HK-2 (cell line): ENCODE measurements at regions not wholly inside any gene's neighbourhood (a gene's known extent, or its start where the extent isn't known, plus 50 kb on each side); places are given as distances from the start of the nearest gene placed in this dataset.

ENCODE experiments used
- DNase-seq: peaks from one replicate; pipeline ENCODE4 v3.0.0-alpha.2; 2018; ENCODE audit not compliant: unreplicated experiment

DNA sequence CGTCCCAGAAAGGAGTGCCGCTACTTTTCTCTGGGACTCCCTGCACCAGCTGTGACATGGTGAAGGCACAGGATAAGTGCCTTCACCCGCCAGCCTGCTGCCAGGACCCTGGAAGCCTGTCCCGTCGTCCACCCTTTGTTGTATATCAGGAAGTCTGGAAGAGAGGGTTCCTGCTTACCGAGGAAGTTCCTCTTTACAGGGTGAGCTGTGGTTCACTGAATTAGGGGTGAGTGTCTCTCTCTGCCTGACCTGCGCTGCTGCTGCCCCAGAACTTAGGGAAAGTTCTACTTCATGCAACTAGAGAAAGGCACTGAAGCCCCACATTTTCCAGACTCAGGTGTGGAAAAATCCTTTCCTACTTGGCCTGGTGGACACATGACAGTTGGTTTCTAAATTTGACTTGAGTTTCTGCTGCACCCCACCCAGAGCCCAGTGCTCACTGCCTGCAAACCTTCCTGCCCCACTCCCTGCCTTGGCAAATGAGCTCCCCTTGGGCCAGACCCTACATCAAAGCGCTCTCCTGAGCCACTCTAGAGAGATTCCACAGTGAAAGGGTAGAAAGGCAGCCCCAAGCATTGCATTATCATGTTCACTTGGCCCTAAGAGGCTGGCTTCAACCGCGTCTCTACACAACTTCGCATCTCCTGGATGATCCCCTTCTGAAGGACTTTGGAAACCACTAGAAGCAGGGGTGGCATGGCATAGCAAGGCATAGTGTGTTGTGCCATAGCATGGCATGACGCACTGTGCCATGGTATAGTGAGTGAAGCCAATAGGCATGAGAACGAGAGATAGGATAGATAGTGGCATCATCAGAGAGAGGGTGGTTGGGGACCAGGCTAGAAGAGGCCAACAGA lies 215.8 kb upstream of the CDYL start:
- no peak for DNase-seq

- DNase-seq: no peak
These were observed 216.8 kb upstream of the CDYL start for GRCh38 chr6:4559281-4559875.

DNA sequence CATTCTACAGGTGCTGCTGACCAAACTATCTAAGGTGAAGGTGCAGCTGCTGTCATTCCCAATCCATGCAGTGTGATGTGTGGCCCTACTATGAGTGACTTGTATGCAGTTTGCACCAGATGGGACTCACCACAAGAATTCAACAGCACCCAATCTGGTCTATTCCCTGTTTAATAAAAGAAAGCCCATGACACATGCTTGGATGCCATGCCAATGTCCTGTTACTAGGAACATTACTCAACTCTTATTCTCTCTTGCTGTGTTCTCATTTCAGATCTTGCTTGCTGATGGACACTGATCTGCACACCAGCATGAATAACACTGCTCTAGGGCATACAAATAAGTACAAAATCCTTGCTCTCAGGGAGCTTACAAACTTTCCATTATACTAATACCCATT lies 221.6 kb upstream of the CDYL start:
- DNase-seq: no peak

- no peak for DNase-seq
These were observed 222.8 kb upstream of the CDYL start for GRCh38 chr6:4553387-4553786.

DNA sequence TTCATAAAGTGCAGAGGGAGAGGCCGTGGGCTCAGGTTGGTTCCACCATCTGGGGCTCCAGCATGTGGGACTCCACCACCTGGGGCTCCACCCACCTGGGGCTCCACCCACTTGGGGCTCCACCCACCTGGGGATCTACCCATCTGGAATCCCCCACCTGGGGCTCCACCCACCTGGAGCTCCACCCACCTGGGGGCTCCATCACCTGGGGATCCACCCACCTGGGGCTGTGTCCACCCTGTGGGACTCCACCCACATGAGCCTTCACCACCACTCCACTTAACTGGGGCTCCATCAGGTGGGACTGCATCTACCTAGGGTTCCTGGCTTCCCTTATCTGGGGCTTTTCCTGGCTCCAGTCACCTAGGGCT lies 226.0 kb upstream of the CDYL start:
- DNase-seq: no peak

GRCh38 chr6:4549556-4550226 lies 226.5 kb upstream of the CDYL start:
- DNase-seq: no peak

DNA sequence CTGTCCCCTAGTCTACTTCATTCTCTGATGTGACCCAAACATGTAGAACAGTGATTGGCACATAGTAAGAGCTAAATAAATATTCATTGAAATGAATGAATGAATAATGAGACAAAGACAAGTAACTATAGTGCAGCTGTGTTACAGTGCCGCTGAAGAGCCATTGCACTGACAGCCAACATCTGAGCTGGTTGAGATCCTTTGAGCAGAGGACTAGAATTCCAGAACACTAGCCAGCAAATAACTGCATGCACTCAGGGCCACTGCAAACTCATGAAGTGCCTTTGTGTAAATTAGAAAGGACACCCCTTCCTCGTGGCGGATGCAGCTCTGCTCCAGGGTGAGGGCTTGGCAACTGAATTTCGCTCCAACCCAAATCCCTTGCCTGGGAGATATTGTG lies 230.3 kb upstream of the CDYL start:
- no peak for DNase-seq

DNA sequence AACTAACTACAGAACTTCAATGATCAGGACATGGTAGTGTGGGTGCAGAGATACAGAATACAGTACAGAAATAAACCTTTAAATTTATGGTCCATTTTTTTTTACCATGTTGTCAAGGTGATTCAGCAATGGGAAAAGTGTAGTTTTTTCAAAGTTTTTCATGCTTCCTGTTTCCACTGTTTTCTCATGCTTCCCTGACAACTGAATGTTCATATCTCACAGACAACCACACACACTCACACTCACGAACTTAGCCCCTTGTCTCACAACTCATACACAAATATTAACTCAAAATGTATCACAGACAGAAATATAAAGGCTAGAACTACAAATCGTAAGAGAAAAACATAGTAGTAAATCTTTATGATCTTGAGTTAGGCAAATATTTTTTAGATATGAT lies 232.6 kb upstream of the CDYL start:
- no peak for DNase-seq

DNA sequence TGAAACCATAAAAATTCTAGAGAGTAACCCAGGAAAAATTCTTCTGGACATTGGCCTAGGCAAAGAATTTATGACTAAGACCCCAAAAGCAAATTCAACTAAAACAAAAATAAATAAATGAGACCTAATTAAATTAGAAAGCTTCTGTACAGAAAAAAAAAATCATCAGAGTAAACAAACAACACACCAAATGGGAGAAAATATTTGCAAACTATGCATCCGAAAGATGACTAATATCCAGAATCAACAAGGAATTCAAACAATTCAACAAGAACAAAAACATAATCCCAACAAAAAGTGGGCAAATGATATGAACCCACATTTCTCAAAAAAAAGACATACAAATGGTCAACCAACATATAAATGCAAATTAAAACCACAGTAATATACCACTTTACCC lies 242.6 kb upstream of the CDYL start:
- DNase-seq: no peak

DNA sequence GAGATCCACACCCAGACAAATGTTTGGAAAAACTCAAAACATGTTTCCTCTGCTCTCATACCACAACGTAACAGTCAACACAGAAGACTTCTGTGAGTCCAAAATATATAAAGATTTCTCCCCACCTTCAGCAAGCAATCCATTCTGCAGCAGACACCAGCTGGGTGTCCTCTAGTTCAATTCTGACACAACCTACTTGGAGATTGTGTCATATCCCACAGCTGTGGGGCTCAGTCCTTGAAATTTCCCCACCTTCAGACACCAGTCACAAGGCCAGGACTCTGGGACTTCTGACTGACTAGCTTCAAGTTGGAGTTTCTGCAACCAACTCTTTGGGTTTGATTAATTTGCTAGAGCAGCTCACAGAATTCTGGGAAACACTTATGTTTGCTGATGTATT lies 244.8 kb upstream of the CDYL start:
- DNase-seq: no peak

GRCh38 chr6:4522453-4522852 lies 253.8 kb upstream of the CDYL start:
- DNase-seq: no peak

GRCh38 chr6:4521070-4521469 lies 255.1 kb upstream of the CDYL start:
- DNase-seq: no peak

- no peak for DNase-seq
These were observed 257.7 kb upstream of the CDYL start for GRCh38 chr6:4518506-4518905.

- no peak for DNase-seq
These were observed 260.0 kb upstream of the CDYL start for GRCh38 chr6:4516206-4516605.

DNA sequence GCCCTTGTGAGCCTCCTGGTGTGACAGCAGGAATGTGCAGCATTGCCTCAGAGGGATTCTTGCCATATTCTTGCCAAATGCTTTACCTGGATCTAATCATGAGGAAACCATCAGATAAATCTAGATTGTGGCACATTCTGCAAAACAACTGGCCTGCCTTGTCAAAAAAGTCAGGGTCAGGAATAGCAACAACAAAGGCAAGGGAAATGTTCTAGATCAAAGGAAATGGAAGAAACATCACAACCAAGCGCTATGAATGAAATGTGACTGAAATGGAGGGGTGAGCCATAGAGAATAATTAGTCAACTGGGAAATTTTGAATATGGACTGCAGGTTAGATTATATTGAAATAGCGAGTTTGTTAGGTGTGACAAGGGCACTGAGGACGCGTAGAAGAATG lies 262.6 kb upstream of the CDYL start:
- no peak for DNase-seq

GRCh38 chr6:4512051-4512471 lies 264.1 kb upstream of the CDYL start:
- DNase-seq: no peak

DNA sequence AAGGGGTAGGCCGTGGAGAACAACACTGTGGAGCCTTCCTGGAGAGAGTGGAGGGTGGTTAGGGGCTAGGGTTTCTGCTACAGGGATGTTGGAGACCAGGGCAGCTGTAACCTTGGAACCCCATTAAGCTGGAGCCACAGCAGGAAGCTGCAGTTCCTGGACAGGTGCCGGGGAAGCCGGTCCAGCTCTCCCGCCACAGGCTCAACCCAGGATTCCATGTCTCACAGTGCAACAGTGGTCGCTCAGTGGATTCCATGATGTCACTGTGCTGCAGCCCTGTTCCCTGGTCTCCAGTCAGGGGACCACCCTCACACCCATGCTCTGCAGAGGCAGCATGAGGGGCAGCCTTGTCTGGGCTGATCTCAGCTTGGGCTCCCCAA lies 264.6 kb upstream of the CDYL start:
- no peak for DNase-seq

DNA sequence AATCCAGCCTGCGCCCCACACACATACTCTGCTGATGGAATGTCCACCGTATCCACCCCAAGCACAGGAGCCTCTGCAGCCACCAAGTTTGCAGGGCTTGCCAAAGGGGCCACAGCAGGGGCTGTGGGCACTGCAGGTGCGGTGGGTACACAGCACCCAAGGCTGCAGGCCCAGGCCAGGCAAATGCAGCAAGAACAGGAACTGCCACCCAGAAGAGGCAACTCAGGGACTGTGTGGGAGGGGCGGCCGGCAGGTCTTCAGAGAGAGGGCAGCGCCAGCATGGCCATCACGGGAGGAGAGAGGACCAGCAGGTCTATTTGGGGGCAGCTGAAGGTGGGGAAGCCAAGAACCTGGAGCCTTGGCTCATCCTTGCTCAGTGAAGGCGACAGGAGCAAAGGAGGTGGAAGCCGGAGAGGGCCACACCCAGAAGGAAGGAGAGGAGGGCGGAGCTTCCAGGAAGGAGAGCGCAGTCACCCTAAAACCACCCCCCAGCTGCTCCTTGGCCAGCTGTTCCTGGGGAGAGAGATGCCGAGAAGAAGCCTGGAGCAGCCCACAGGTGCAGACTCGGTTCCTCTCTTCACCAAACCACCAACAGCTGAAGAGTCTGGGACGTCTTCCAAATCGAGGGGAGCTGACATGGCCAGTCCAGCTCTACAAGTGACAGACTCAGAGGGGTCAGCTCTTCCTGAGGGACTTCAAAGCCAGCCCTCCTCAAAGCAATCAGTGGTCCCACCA lies 265.1 kb upstream of the CDYL start:
- DNase-seq: no peak

- no peak for DNase-seq
These were observed 265.9 kb upstream of the CDYL start for GRCh38 chr6:4510317-4510716.

- no peak for DNase-seq
These were observed 266.7 kb upstream of the CDYL start for GRCh38 chr6:4509506-4509905.

DNA sequence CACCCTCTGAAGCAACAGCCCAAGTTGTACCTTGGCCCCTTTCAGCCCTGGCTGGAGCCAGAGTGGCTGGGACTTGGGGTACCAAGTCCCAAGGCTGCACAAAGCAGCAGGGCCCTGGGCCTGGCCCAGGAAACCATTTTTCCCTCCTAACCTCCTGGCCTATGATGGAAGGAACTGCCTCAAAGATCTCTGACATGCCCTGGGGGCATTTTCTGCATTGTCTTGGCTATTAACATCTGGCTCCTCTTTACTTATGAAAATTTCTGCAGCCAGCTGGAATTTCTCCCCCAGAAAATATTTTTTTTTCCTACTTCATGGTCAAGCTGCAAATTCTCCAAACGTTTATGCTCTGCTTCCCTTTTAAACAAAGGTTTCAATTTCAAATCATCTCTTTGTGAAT lies 269.4 kb upstream of the CDYL start:
- DNase-seq: no peak

DNA sequence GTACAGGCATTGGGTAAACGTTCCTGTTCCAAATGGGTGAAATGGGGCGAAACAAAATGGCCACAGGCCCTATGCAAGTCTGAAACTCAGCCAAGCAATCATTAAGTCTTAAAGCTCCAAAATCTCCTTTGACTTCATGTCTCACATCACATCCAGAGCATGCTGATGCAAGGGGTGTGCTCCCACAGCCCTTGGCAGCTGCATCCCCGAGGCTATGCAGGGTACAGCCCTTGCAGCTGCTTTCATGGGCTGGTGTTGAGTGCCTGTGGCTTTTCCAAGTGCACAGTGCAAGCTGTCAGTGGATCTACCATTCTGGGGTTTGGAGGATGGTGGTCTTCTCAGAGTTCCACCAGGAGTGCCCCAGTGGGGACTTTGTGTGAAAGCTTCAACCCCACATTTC lies 270.0 kb upstream of the CDYL start:
- DNase-seq: no peak

GRCh38 chr6:4504700-4505099 lies 271.5 kb upstream of the CDYL start:
- no peak for DNase-seq
